ENCODE measurements at regions not wholly inside any gene's neighbourhood (a gene's known extent, or its start where the extent isn't known, plus 50 kb on each side); places are given as distances from the start of the nearest gene placed in this dataset.

- TF ChIP-seq EZH2 (IDR thresholded peaks at IDR 0.05; ENCODE audit: borderline replicate concordance, insufficient read depth, low read length, poor library complexity, severe bottlenecking) (no peak), POLR2AphosphoS5 (IDR thresholded peaks at IDR 0.05) (no peak), TAF1 (IDR thresholded peaks at IDR 0.05; ENCODE audit: low read depth) (no peak), SMC3 (conservative IDR thresholded peaks at IDR 0.05; ENCODE audit: poor library complexity) (no peak), CTCF (IDR thresholded peaks at IDR 0.05; ENCODE audit: poor library complexity, severe bottlenecking) (no peak), MXI1 (conservative IDR thresholded peaks at IDR 0.05; ENCODE audit: poor library complexity, severe bottlenecking) (no peak)
- Histone ChIP-seq H3K9me2 (ENCODE audit: insufficient read depth, low read length) (no peaks in the 10 kb centered on the region), H3K36me3 (ENCODE audit: insufficient read depth, low read length) (no peaks in the 10 kb centered on the region), H3F3A (ENCODE audit: insufficient read depth, low read length, poor library complexity, severe bottlenecking) (no peaks in the 10 kb centered on the region), H3K4me2 (ENCODE audit: low read length) (no peak overlapping the region), H3K79me2 (replicated peaks; ENCODE audit: insufficient read depth, low read length) (peaks cover 3% of the 10 kb centered on the region), H3K27me3 (ENCODE audit: insufficient read depth, low read depth, low read length) (no peaks in the 10 kb centered on the region), H3K9me3 (ENCODE audit: low read length) (no peaks in the 10 kb centered on the region), H3K27ac (ENCODE audit: low read length) (no peak overlapping the region), H3K4me3 (ENCODE audit: low read length) (no peak overlapping the region), H2AFZ (ENCODE audit: low read depth, low read length) (no peak overlapping the region), H3K9ac (ENCODE audit: low read length) (no peak overlapping the region), H4K20me1 (ENCODE audit: insufficient read depth) (no peaks in the 10 kb centered on the region)
These were observed 148.2 kb downstream of the GLI2 start for GRCh38 chr2:120883607-120884440.

- Histone ChIP-seq H3K27ac (ENCODE audit: low read length) (no peak overlapping the region), H3K27me3 (ENCODE audit: insufficient read depth, low read depth, low read length) (no peaks in the 10 kb centered on the region), H2AFZ (ENCODE audit: low read depth, low read length) (no peak overlapping the region), H3K9me2 (ENCODE audit: insufficient read depth, low read length) (no peaks in the 10 kb centered on the region), H4K20me1 (ENCODE audit: insufficient read depth) (no peaks in the 10 kb centered on the region), H3K36me3 (ENCODE audit: insufficient read depth, low read length) (no peaks in the 10 kb centered on the region), H3K79me2 (replicated peaks; ENCODE audit: insufficient read depth, low read length) (peaks cover 7% of the 10 kb centered on the region), H3K4me2 (ENCODE audit: low read length) (no peak overlapping the region), H3F3A (ENCODE audit: insufficient read depth, low read length, poor library complexity, severe bottlenecking) (no peaks in the 10 kb centered on the region), H3K4me3 (ENCODE audit: low read length) (no peak overlapping the region), H3K9me3 (ENCODE audit: low read length) (no peaks in the 10 kb centered on the region), H3K9ac (ENCODE audit: low read length) (no peak overlapping the region)
- TF ChIP-seq REST (IDR thresholded peaks at IDR 0.05; ENCODE audit: borderline replicate concordance), result no peak
- TF ChIP-seq EP300 (conservative IDR thresholded peaks at IDR 0.05; ENCODE audit: poor library complexity, severe bottlenecking), result no peak
- TF ChIP-seq CTCF (IDR thresholded peaks at IDR 0.05; ENCODE audit: poor library complexity, severe bottlenecking), result no peak
- no peak for TF ChIP-seq RAD21 (conservative IDR thresholded peaks at IDR 0.05)
- no peak for TF ChIP-seq POLR2AphosphoS5 (IDR thresholded peaks at IDR 0.05)
- no peak for TF ChIP-seq TAF1 (IDR thresholded peaks at IDR 0.05; ENCODE audit: low read depth)
- TF ChIP-seq SMC3 (conservative IDR thresholded peaks at IDR 0.05; ENCODE audit: poor library complexity), result no peak
- TF ChIP-seq EZH2 (IDR thresholded peaks at IDR 0.05; ENCODE audit: borderline replicate concordance, insufficient read depth, low read length, poor library complexity, severe bottlenecking), result no peak
- no peak for TF ChIP-seq MXI1 (conservative IDR thresholded peaks at IDR 0.05; ENCODE audit: poor library complexity, severe bottlenecking)
These were observed 149.0 kb downstream of the GLI2 start for GRCh38 chr2:120884472-120885290.

Data from neural cell (in vitro differentiated cells).